Ascending aorta (tissue), 2 donors: ENCODE measurements at regions not wholly inside any gene's neighbourhood (a gene's known extent, or its start where the extent isn't known, plus 50 kb on each side); places are given as distances from the start of the nearest gene placed in this dataset.
"Not testable (repeated sequence)": the region's sequence is repeated elsewhere in the genome, so short reads cannot be mapped to it uniquely, and the experiment has no call there.

ENCODE experiments used
- DNase-seq, 2 donors: peaks; one replicate each; pipeline ENCODE4 v3.0.0-alpha.2; 2019; ENCODE audit warnings: low spot score in 2 of 2
- H3K27ac ChIP-seq, 2 donors: fragments of 200-600 bp; sonication (generic); one replicate each; pipeline ENCODE4 v1.5.1; 2016 to 2017; ENCODE audit warnings: mild to moderate bottlenecking in 1 of 2
- H3K27me3 ChIP-seq: fragments of 200-600 bp; sonication (generic); one replicate; pipeline ENCODE4 v1.5.1; 2017
- H3K36me3 ChIP-seq, 2 donors: fragments of 200-600 bp; sonication (generic); one replicate each; pipeline ENCODE4 v1.5.1; 2016
- H3K4me1 ChIP-seq, 2 donors: fragments of 200-600 bp; sonication (generic); one replicate each; pipeline ENCODE4 v1.5.1; 2016 to 2017; ENCODE audit warnings: mild to moderate bottlenecking in 1 of 2
- H3K4me3 ChIP-seq, 2 donors: fragments of 200-600 bp; sonication (generic); one replicate each; pipeline ENCODE4 v1.5.1; 2016 to 2017; ENCODE audit warnings: mild to moderate bottlenecking in 1 of 2
- H3K9me3 ChIP-seq, 2 donors: fragments of 200-600 bp; sonication (generic); one replicate each; pipeline ENCODE4 v1.5.1; 2016
- intact Hi-C: fragments of 100-400 bp; cut with DNase I; formaldehyde crosslinking; loops from one replicate; pipeline ENCODE4 v1.15.1; 2023
- TF ChIP-seq, protein P1 (sequence below), 3 experiments: fragments of 200-600 bp in 2 of 3; fragments of 450-650 bp in 1 of 3; sonication (generic) in 2 of 3; IDR thresholded peaks; one replicate each; pipeline ENCODE4 v1.5.1; 2016 to 2019; ENCODE audit warnings: antibody characterized with exemption in 3 of 3, mild to moderate bottlenecking in 1 of 3, moderate library complexity in 1 of 3

- intact Hi-C loops, result no loop called here
- Histone ChIP-seq H3K36me3 (no peaks in the 10 kb centered on the region), H3K4me3 (no peak overlapping the region), H3K9me3 (no peaks in the 10 kb centered on the region), H3K27me3 (no peaks in the 10 kb centered on the region), H3K4me1 (no peaks in the 10 kb centered on the region), H3K27ac (no peak overlapping the region)
- TF ChIP-seq, protein P1, sequence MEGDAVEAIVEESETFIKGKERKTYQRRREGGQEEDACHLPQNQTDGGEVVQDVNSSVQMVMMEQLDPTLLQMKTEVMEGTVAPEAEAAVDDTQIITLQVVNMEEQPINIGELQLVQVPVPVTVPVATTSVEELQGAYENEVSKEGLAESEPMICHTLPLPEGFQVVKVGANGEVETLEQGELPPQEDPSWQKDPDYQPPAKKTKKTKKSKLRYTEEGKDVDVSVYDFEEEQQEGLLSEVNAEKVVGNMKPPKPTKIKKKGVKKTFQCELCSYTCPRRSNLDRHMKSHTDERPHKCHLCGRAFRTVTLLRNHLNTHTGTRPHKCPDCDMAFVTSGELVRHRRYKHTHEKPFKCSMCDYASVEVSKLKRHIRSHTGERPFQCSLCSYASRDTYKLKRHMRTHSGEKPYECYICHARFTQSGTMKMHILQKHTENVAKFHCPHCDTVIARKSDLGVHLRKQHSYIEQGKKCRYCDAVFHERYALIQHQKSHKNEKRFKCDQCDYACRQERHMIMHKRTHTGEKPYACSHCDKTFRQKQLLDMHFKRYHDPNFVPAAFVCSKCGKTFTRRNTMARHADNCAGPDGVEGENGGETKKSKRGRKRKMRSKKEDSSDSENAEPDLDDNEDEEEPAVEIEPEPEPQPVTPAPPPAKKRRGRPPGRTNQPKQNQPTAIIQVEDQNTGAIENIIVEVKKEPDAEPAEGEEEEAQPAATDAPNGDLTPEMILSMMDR (IDR thresholded peaks at IDR 0.05), result no peak
- no peak for DNase-seq
These were observed 132.6 kb downstream of the PRL start for GRCh38 chr6:22164236-22164635.

DNA sequence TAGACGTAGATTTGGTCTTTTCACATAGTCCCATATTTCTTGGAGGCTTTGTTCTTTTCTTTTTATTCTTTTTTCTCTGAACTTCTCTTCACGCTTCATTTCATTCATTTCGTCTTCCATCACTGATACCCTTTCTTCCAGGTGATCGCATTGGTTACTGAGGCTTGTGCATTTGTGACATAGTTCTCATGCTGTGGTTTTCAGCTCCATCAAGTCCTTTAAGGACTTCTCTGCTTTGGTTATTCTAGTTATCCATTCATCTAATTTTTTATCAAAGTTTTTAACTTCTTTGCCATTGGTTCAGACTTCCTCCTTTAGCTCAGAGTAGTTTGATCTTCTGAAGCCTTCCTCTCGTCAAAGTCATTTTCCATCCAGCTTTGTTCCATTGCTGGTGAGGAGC lies 125.8 kb downstream of the PRL start:
- H3K36me3 ChIP-seq, intact Hi-C loops, DNase-seq, H3K9me3 ChIP-seq, H3K4me1 ChIP-seq, H3K27me3 ChIP-seq, H3K4me3 ChIP-seq, H3K27ac ChIP-seq: not testable (repeated sequence)

DNA sequence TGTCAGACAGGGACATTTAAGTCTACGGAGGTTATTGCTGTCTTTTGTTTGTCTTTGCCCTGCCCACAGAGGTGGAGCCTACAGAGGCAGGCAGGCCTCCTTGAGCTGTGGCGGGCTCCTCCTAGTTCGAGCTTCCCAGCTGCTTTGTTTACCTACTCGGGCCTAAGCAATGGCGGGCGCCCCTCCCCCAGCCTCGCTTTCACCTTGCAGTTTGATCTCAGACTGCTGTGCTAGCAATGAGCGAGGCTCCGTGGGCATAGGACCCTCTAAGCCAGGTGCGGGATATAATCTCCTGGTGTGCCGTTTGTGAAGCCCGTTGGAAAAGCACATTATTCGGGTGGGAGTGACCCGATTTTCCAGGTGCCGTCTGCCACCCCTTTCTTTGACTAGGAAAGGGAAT lies 125.0 kb downstream of the PRL start:
- H3K36me3 ChIP-seq, H3K4me1 ChIP-seq, DNase-seq, H3K9me3 ChIP-seq, H3K4me3 ChIP-seq, intact Hi-C loops, H3K27ac ChIP-seq, H3K27me3 ChIP-seq: not testable (repeated sequence)

DNA sequence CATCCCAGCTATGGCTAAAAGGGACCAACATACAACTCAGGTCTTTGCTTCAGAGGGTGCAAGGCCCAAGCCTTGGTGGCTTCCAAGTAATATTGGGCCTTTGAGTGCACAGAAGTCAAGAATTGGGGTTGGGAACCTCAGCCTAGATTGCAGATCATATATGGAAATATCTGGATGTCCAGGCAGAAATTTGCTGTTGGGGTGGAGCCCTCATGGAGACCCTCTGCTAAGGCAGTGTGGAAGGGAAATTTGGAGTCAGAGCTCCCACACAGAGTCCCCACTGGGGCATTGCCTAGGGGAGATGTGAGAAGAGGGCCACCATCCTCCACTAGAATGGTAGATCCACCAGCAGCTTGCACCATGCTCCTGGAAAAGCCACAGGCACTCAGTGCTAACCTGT lies 123.5 kb downstream of the PRL start:
- H3K4me3 ChIP-seq, result no peak overlapping the region
- H3K36me3 ChIP-seq, result peaks cover 0 to 3% of the 10 kb centered on the region in 2 donors
- intact Hi-C loops, result no loop called here
- TF ChIP-seq, protein P1 (IDR thresholded peaks at IDR 0.05), result no peak
- H3K27me3 ChIP-seq, result no peaks in the 10 kb centered on the region
- H3K4me1 ChIP-seq, result no peaks in the 10 kb centered on the region
- H3K27ac ChIP-seq, result no peak overlapping the region
- peaks cover 6 to 10% of the 10 kb centered on the region in 2 donors for H3K9me3 ChIP-seq
- no peak for DNase-seq

DNA sequence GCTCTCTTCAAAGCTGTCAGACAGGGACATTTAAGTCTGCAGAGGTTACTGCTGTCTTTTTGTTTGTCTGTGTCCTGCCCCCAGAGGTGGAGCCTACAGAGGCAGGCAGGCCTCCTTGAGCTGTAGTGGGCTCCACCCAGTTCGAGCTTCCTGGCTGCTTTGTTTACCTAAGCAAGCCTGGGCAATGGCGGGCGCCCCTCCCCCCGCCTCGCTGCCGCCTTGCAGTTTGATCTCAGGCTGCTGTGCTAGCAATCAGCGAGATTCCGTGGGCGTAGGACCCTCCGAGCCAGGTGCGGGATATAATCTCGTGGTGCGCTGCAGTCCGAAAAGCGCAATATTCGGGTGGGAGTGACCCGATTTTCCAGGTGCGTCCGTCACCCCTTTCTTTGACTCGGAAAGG lies 116.6 kb downstream of the PRL start:
- H3K4me3 ChIP-seq, H3K4me1 ChIP-seq, H3K27me3 ChIP-seq, H3K36me3 ChIP-seq, intact Hi-C loops, DNase-seq, H3K27ac ChIP-seq: not testable (repeated sequence)
- peaks cover 5 to 15% of the 10 kb centered on the region in 2 donors for H3K9me3 ChIP-seq

DNA sequence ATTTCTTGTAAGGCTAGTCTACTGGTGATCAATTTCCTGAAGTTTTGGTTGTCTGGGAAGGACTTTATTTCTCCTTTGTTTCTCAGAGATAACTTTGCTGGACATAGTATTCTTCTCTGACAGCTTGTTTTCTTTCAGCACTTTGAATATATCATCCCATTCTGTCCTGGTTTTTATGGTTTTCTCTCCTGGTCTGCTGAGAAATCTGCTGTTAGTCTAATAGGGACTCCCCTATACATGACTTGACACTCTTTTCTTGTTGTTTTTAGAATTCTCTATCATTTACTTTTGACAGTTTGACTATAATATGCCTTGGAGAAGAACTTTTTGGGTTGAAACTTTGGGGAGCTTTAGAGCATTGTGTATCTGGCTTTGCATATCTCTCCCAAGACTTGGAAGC lies 112.5 kb downstream of the PRL start:
- TF ChIP-seq, protein P1 (IDR thresholded peaks at IDR 0.05), result no peak
- Histone ChIP-seq H3K36me3 (peaks cover 0 to 3% of the 10 kb centered on the region in 2 donors), H3K9me3 (peaks cover 5 to 15% of the 10 kb centered on the region in 2 donors), H3K4me1 (no peaks in the 10 kb centered on the region), H3K27ac (no peak overlapping the region), H3K4me3 (no peak overlapping the region), H3K27me3 (no peaks in the 10 kb centered on the region)
- intact Hi-C loops, result no loop called here
- DNase-seq, result no peak

GRCh38 chr6:22189946-22190345 lies 106.9 kb downstream of the PRL start:
- H3K9me3 ChIP-seq, result no peaks in the 10 kb centered on the region
- no peaks in the 10 kb centered on the region for H3K36me3 ChIP-seq
- no peak overlapping the region for H3K4me3 ChIP-seq
- no peak for DNase-seq
- H3K27me3 ChIP-seq, result no peaks in the 10 kb centered on the region
- intact Hi-C loops, result no loop called here
- TF ChIP-seq, protein P1 (IDR thresholded peaks at IDR 0.05), result no peak
- no peaks in the 10 kb centered on the region for H3K4me1 ChIP-seq
- H3K27ac ChIP-seq, result no peak overlapping the region
